ENCODE measurements at regions not wholly inside any gene's neighbourhood (a gene's known extent, or its start where the extent isn't known, plus 50 kb on each side); places are given as distances from the start of the nearest gene placed in this dataset.

DNA sequence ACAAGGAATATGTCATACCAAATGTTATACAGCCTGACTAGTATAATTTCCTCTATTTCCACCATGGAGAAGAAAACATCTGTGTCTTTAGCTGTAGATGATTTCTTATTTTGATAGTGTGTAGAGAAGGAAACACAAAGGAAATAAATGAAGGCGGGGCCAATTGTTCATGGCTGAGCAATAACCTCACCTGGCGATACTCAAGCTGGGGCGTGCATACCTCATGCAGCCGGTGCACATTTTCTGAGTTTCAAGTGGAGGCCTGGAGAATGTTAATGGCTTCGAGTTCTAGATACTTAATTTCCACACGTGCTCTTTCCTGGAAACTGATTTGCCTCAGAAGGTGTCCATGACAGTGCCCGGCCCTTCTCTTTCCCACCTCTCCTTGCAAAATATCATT lies 127.4 kb upstream of the TAF11L2 start:
- no peak overlapping the region for H3K27ac ChIP-seq (ENCODE audit: low read depth, low read length, poor library complexity, severe bottlenecking)
- no peak overlapping the region for H3K4me3 ChIP-seq (ENCODE audit: low read depth, low read length, poor library complexity, severe bottlenecking)
- H3K9ac ChIP-seq (ENCODE audit: low read length) = no peak overlapping the region
- H3K4me2 ChIP-seq (ENCODE audit: low read length) = no peak overlapping the region
- H3K4me1 ChIP-seq (ENCODE audit: insufficient read depth, low read length, severe bottlenecking) = peaks cover 14% of the 10 kb centered on the region
- H3K27me3 ChIP-seq (ENCODE audit: insufficient read depth, low read length) = no peaks in the 10 kb centered on the region
- H3K79me2 ChIP-seq (ENCODE audit: insufficient read depth, low read length) = no peaks in the 10 kb centered on the region
- H3K36me3 ChIP-seq (ENCODE audit: insufficient read depth, low read length) = no peaks in the 10 kb centered on the region
- H3K9me2 ChIP-seq (ENCODE audit: low read depth, low read length) = no peaks in the 10 kb centered on the region
- no peaks in the 10 kb centered on the region for H3F3A ChIP-seq (ENCODE audit: insufficient read depth, low read length)
- H4K20me1 ChIP-seq (ENCODE audit: insufficient read depth, low read length) = no peaks in the 10 kb centered on the region
- no peak overlapping the region for H2AFZ ChIP-seq (ENCODE audit: low read length)
- H3K9me3 ChIP-seq (ENCODE audit: low read length) = no peaks in the 10 kb centered on the region
- TF ChIP-seq EZH2 (IDR thresholded peaks at IDR 0.05; ENCODE audit: borderline replicate concordance, low read length) (no peak), CTCF (IDR thresholded peaks at IDR 0.05; ENCODE audit: low read length) (no peak)

GRCh38 chr5:17373406-17373805 lies 124.6 kb upstream of the TAF11L2 start:
- no peak overlapping the region for H3K4me2 ChIP-seq (ENCODE audit: low read length)
- TF ChIP-seq EZH2 (IDR thresholded peaks at IDR 0.05; ENCODE audit: borderline replicate concordance, low read length) (no peak), CTCF (IDR thresholded peaks at IDR 0.05; ENCODE audit: low read length) (no peak)
- peaks cover 14% of the 10 kb centered on the region for H3K4me1 ChIP-seq (ENCODE audit: insufficient read depth, low read length, severe bottlenecking)
- no peaks in the 10 kb centered on the region for H3F3A ChIP-seq (ENCODE audit: insufficient read depth, low read length)
- H3K9me2 ChIP-seq (ENCODE audit: low read depth, low read length) = no peaks in the 10 kb centered on the region
- no peak overlapping the region for H3K27ac ChIP-seq (ENCODE audit: low read depth, low read length, poor library complexity, severe bottlenecking)
- no peaks in the 10 kb centered on the region for H3K9me3 ChIP-seq (ENCODE audit: low read length)
- peak overlapping the region; percentile 14; the same call in 1 of the 2 replicates for H2AFZ ChIP-seq (ENCODE audit: low read length)
- H3K9ac ChIP-seq (ENCODE audit: low read length) = no peak overlapping the region
- H3K4me3 ChIP-seq (ENCODE audit: low read depth, low read length, poor library complexity, severe bottlenecking) = no peak overlapping the region
- H4K20me1 ChIP-seq (ENCODE audit: insufficient read depth, low read length) = no peaks in the 10 kb centered on the region
- no peaks in the 10 kb centered on the region for H3K36me3 ChIP-seq (ENCODE audit: insufficient read depth, low read length)
- H3K27me3 ChIP-seq (ENCODE audit: insufficient read depth, low read length) = no peaks in the 10 kb centered on the region
- H3K79me2 ChIP-seq (ENCODE audit: insufficient read depth, low read length) = no peaks in the 10 kb centered on the region

GRCh38 chr5:17373814-17374556 lies 124.0 kb upstream of the TAF11L2 start:
- no peak overlapping the region for H3K27ac ChIP-seq (ENCODE audit: low read depth, low read length, poor library complexity, severe bottlenecking)
- no peaks in the 10 kb centered on the region for H3K9me2 ChIP-seq (ENCODE audit: low read depth, low read length)
- H3K79me2 ChIP-seq (ENCODE audit: insufficient read depth, low read length) = no peaks in the 10 kb centered on the region
- H3F3A ChIP-seq (ENCODE audit: insufficient read depth, low read length) = no peaks in the 10 kb centered on the region
- no peak for TF ChIP-seq EZH2 (IDR thresholded peaks at IDR 0.05; ENCODE audit: borderline replicate concordance, low read length)
- TF ChIP-seq CTCF (IDR thresholded peaks at IDR 0.05; ENCODE audit: low read length) = no peak
- peak overlapping the region; percentile 22; the same call in 1 of the 2 replicates for H3K4me2 ChIP-seq (ENCODE audit: low read length)
- H3K9ac ChIP-seq (ENCODE audit: low read length) = no peak overlapping the region
- H2AFZ ChIP-seq (ENCODE audit: low read length) = peak overlapping the region; percentile 14; the same call in 1 of the 2 replicates
- peaks cover 14% of the 10 kb centered on the region for H3K4me1 ChIP-seq (ENCODE audit: insufficient read depth, low read length, severe bottlenecking)
- H4K20me1 ChIP-seq (ENCODE audit: insufficient read depth, low read length) = no peaks in the 10 kb centered on the region
- no peaks in the 10 kb centered on the region for H3K9me3 ChIP-seq (ENCODE audit: low read length)
- no peaks in the 10 kb centered on the region for H3K27me3 ChIP-seq (ENCODE audit: insufficient read depth, low read length)
- H3K36me3 ChIP-seq (ENCODE audit: insufficient read depth, low read length) = no peaks in the 10 kb centered on the region
- no peak overlapping the region for H3K4me3 ChIP-seq (ENCODE audit: low read depth, low read length, poor library complexity, severe bottlenecking)
